KBM-7 (cell line): ENCODE measurements at regions not wholly inside any gene's neighbourhood (a gene's known extent, or its start where the extent isn't known, plus 50 kb on each side); places are given as distances from the start of the nearest gene placed in this dataset.

Experiments used
- DNase-seq: peaks from one replicate; pipeline ENCODE4 v3.0.0-alpha.2; 2015
- in situ Hi-C: fragments of 300-500 bp; cut with MboI; formaldehyde crosslinking; loops from 2 replicates; pipeline ENCODE4 v1.14.3; 2020; ENCODE audit warnings: low sequenced_read_pairs, low pct_unique_long_range_greater_than_20kb, mixed read lengths

GRCh38 chr3:25365636-25366035, 62.4 kb upstream of the RARB start:
- in situ Hi-C loops: no loop called here
- DNase-seq: no peak

- in situ Hi-C loops: no loop called here
These were observed 61.0 kb upstream of the RARB start for GRCh38 chr3:25367025-25367424.

GRCh38 chr3:25372167-25372566, 55.9 kb upstream of the RARB start:
- no peak for DNase-seq
- in situ Hi-C loops: no loop called here

More at GRCh38 chr3:25367025-25367424, 61.0 kb upstream of the RARB start:
- no peak for DNase-seq

DNA sequence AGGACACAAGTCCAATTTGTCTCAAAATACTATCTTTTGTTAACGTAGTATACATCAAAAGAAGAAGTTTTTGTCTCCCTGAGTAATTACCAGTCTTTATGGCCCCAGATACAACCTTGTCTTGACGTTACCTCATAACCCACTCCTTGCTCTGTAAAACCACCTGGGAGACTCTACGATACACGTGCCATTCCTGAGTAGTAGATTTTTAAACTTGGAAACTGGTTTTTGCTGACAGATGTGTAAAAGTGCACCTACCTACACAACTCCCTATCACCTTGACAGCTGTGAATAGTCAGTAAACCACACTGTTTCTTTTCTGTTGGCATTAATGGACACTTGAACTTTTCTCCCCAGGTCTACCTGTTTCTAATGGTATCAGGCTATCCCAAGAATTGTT, 51.7 kb upstream of the RARB start:
- DNase-seq: no peak
- in situ Hi-C loops: no loop called here

GRCh38 chr3:25377042-25377441, 51.0 kb upstream of the RARB start:
- DNase-seq: no peak
- in situ Hi-C loops: no loop called here
